ENCODE measurements at regions not wholly inside any gene's neighbourhood (a gene's known extent, or its start where the extent isn't known, plus 50 kb on each side); places are given as distances from the start of the nearest gene placed in this dataset.

- TF ChIP-seq CTCF (IDR thresholded peaks at IDR 0.05; ENCODE audit: control extremely low read depth, extremely low read depth, low read depth, missing control alignments), result no peak
- ChIA-PET CTCF (interaction anchor here (0.9 to 1.5 kb wide), 2 partner anchors 9 kb away, joined by 3 to 5 read pairs; no protein-coding TSS in a partner anchor), POLR2A (no interaction called here)
- no peak for DNase-seq (ENCODE audit: extremely low spot score)
Observed at GRCh38 chr5:163649514-163649913, 144.1 kb downstream of the MAT2B start.

- ChIA-PET POLR2A (no interaction called here), CTCF (no interaction called here)
- TF ChIP-seq CTCF (IDR thresholded peaks at IDR 0.05; ENCODE audit: control extremely low read depth, extremely low read depth, low read depth, missing control alignments), result no peak
- no peak for DNase-seq (ENCODE audit: extremely low spot score)
Observed at GRCh38 chr5:163653526-163653925, 148.1 kb downstream of the MAT2B start.

- CTCF ChIA-PET, result interaction anchor here (0.8 to 1.4 kb wide), 2 partner anchors 9 to 23 kb away, joined by 3 to 5 read pairs; no protein-coding TSS in a partner anchor
- POLR2A ChIA-PET, result no interaction called here
- no peak for TF ChIP-seq CTCF (IDR thresholded peaks at IDR 0.05; ENCODE audit: control extremely low read depth, extremely low read depth, low read depth, missing control alignments)
- DNase-seq (ENCODE audit: extremely low spot score), result no peak
Observed at GRCh38 chr5:163658702-163659567, 153.5 kb downstream of the MAT2B start.

- DNase-seq (ENCODE audit: extremely low spot score), result no peak
- CTCF ChIA-PET, result no interaction called here
- POLR2A ChIA-PET, result no interaction called here
- TF ChIP-seq CTCF (IDR thresholded peaks at IDR 0.05; ENCODE audit: control extremely low read depth, extremely low read depth, low read depth, missing control alignments), result no peak
Observed at GRCh38 chr5:163659568-163659902, 154.1 kb downstream of the MAT2B start.

- ChIA-PET POLR2A (no interaction called here), CTCF (no interaction called here)
- no peak for TF ChIP-seq CTCF (IDR thresholded peaks at IDR 0.05; ENCODE audit: control extremely low read depth, extremely low read depth, low read depth, missing control alignments)
- DNase-seq (ENCODE audit: extremely low spot score), result no peak
Observed at GRCh38 chr5:163660486-163660885, 155.1 kb downstream of the MAT2B start.

- CTCF ChIA-PET, result no interaction called here
- POLR2A ChIA-PET, result no interaction called here
- no peak for DNase-seq (ENCODE audit: extremely low spot score)
- no peak for TF ChIP-seq CTCF (IDR thresholded peaks at IDR 0.05; ENCODE audit: control extremely low read depth, extremely low read depth, low read depth, missing control alignments)
Observed at GRCh38 chr5:163661360-163661759, 155.9 kb downstream of the MAT2B start.

Data from GM10248 (cell line).